ENCODE measurements at regions not wholly inside any gene's neighbourhood (a gene's known extent, or its start where the extent isn't known, plus 50 kb on each side); places are given as distances from the start of the nearest gene placed in this dataset.
"Not testable (repeated sequence)": the region's sequence is repeated elsewhere in the genome, so short reads cannot be mapped to it uniquely, and the experiment has no call there.

DNA sequence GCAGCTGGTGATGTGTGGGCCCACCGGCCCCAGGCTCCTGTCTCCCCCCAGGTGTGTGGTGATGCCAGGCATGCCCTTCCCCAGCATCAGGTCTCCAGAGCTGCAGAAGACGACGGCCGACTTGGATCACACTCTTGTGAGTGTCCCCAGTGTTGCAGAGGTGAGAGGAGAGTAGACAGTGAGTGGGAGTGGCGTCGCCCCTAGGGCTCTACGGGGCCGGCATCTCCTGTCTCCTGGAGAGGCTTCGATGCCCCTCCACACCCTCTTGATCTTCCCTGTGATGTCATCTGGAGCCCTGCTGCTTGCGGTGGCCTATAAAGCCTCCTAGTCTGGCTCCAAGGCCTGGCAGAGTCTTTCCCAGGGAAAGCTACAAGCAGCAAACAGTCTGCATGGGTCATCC lies 268.4 kb downstream of the OR4F29 start:
- TF ChIP-seq POLR2A (IDR thresholded peaks at IDR 0.05) = not testable (repeated sequence)
- TF ChIP-seq, protein P1, sequence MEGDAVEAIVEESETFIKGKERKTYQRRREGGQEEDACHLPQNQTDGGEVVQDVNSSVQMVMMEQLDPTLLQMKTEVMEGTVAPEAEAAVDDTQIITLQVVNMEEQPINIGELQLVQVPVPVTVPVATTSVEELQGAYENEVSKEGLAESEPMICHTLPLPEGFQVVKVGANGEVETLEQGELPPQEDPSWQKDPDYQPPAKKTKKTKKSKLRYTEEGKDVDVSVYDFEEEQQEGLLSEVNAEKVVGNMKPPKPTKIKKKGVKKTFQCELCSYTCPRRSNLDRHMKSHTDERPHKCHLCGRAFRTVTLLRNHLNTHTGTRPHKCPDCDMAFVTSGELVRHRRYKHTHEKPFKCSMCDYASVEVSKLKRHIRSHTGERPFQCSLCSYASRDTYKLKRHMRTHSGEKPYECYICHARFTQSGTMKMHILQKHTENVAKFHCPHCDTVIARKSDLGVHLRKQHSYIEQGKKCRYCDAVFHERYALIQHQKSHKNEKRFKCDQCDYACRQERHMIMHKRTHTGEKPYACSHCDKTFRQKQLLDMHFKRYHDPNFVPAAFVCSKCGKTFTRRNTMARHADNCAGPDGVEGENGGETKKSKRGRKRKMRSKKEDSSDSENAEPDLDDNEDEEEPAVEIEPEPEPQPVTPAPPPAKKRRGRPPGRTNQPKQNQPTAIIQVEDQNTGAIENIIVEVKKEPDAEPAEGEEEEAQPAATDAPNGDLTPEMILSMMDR (IDR thresholded peaks at IDR 0.05) = not testable (repeated sequence)
